ENCODE measurements at regions not wholly inside any gene's neighbourhood (a gene's known extent, or its start where the extent isn't known, plus 50 kb on each side); places are given as distances from the start of the nearest gene placed in this dataset.

DNA sequence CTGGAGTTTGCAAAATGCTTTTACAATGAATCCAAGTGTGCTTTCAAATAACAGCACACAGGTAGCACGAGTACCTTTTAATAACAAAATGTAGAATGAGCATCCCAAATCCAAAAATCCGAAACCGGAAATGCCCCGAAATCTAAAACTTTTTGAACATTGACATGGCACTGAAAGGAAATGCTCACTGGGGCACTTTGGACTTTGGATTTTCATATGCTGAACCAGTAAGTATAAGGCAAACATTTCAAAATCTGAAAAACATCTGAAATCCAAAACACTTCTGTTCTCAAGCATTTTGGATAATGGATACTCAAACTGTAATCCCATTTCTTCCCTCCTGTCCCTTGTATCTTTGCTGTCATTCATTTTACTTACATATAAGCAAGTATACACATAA, 50.1 kb downstream of the GCNT4 start:
- Histone ChIP-seq H3K4me1 (ENCODE audit: control insufficient read depth, insufficient read depth, low read length) (no peaks in the 10 kb centered on the region), H3K9me3 (ENCODE audit: control insufficient read depth, low read length) (no peaks in the 10 kb centered on the region), H3K4me3 (ENCODE audit: low read length) (no peak overlapping the region), H3K27ac (ENCODE audit: low read length) (no peak overlapping the region), H3K27me3 (ENCODE audit: control insufficient read depth, insufficient read depth) (no peaks in the 10 kb centered on the region)
- ATAC-seq (no peak), DNase-seq (no peak)
- 91% methylated on average over 4 of the region's 4 CpGs for WGBS
- intact Hi-C loops (cut with DNase I), result no loop called here

DNA sequence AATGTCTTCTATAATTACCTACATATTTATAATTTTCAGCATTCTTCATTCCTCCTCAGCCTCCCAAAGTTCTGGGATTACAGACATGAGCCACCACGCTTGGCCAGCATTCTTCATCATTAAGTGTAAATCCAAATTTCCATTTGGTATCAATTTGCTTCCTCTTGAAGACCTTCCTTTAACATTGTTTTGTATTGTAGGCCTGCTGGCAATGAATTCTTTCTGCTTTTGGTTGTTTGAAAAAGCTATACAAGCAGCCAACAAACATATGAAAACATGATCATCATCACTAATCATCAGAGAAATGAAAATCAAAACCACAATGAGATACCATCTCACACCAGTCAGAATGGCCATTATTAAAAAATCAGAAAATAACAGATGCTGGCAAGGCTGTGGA, 56.4 kb downstream of the GCNT4 start:
- Histone ChIP-seq H3K9me3 (ENCODE audit: control insufficient read depth, low read length) (no peaks in the 10 kb centered on the region), H3K27me3 (ENCODE audit: control insufficient read depth, insufficient read depth) (no peaks in the 10 kb centered on the region), H3K27ac (ENCODE audit: low read length) (no peak overlapping the region), H3K4me3 (ENCODE audit: low read length) (no peak overlapping the region), H3K4me1 (ENCODE audit: control insufficient read depth, insufficient read depth, low read length) (no peaks in the 10 kb centered on the region)
- ATAC-seq (no peak), DNase-seq (no peak)
- 82% methylated on average over 1 of the region's 1 CpG for WGBS
- intact Hi-C loops (cut with DNase I), result no loop called here

DNA sequence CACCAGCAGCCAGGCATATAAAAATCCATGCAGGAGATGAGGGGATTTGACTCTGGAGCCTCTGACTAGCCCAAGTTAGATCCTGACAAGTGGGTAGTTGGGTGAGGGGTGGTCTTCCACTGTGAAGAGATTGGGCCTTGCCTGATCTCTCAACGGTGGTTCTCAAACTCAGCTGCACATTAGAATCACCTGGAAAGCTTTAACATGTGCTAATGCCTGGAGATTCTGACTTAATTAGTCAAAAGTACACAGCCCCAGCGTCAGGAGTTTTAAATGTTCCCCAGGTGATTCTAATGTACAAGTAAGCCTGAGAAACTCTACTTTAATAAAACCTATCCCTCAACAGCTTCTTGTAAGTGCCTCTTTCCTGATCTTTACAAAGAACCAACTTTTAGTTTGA, 57.5 kb downstream of the GCNT4 start:
- Histone ChIP-seq H3K9me3 (ENCODE audit: control insufficient read depth, low read length) (no peaks in the 10 kb centered on the region), H3K27me3 (ENCODE audit: control insufficient read depth, insufficient read depth) (no peaks in the 10 kb centered on the region), H3K27ac (ENCODE audit: low read length) (no peak overlapping the region), H3K4me1 (ENCODE audit: control insufficient read depth, insufficient read depth, low read length) (no peaks in the 10 kb centered on the region), H3K4me3 (ENCODE audit: low read length) (no peak overlapping the region)
- intact Hi-C loops (cut with DNase I), result no loop called here
- ATAC-seq (no peak), DNase-seq (no peak)
- 64% methylated on average over 2 of the region's 2 CpGs for WGBS

DNA sequence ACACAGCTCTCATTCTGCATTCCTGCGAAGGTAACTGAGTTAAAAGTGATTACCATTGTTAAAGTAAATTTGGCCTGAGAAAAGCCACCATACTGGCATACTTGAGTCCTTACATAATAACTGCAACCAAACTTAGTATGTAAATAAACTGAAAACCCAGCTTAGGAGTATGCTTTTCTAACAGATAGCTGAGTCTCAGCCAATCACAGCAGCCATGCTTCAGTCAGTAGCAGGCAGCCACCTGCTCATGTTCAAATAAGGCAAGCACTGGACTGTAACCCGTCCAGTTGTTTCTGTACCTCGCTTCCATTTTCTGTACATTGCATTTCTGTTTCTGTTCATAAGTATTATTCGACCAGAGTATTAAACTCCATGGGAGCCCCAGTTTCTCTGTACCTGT, 58.6 kb downstream of the GCNT4 start:
- no peak overlapping the region for H3K4me3 ChIP-seq (ENCODE audit: low read length)
- H3K27me3 ChIP-seq (ENCODE audit: control insufficient read depth, insufficient read depth), result no peaks in the 10 kb centered on the region
- 79% methylated on average over 4 of the region's 4 CpGs for WGBS
- ATAC-seq, result no peak
- H3K9me3 ChIP-seq (ENCODE audit: control insufficient read depth, low read length), result no peaks in the 10 kb centered on the region
- H3K4me1 ChIP-seq (ENCODE audit: control insufficient read depth, insufficient read depth, low read length), result no peaks in the 10 kb centered on the region
- DNase-seq, result no peak
- intact Hi-C loops (cut with DNase I), result no loop called here
- no peak overlapping the region for H3K27ac ChIP-seq (ENCODE audit: low read length)

DNA sequence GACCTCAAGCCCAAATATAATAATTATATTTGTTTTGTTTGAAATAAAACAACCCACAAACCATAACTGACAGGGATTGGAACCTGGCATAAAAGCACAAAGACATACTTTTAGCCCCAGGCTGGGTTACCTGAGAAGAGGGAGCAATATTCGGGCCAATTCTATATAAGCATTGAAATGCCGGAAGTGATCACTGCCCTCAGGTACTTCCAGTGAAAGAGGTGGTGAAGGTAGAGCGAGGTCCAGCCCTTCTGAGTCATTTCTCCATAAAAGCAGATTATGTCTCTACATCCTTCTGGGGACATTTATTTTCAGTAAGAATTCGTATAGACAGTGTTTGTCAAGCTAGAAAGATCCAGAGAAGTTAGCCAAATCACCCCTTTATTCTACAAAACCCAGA, 59.6 kb downstream of the GCNT4 start:
- H3K4me3 ChIP-seq (ENCODE audit: low read length), result no peak overlapping the region
- no peak overlapping the region for H3K27ac ChIP-seq (ENCODE audit: low read length)
- ATAC-seq, result no peak
- H3K9me3 ChIP-seq (ENCODE audit: control insufficient read depth, low read length), result no peaks in the 10 kb centered on the region
- no peak for DNase-seq
- 66% methylated on average over 4 of the region's 4 CpGs for WGBS
- H3K4me1 ChIP-seq (ENCODE audit: control insufficient read depth, insufficient read depth, low read length), result no peaks in the 10 kb centered on the region
- H3K27me3 ChIP-seq (ENCODE audit: control insufficient read depth, insufficient read depth), result no peaks in the 10 kb centered on the region
- intact Hi-C loops (cut with DNase I), result no loop called here

DNA sequence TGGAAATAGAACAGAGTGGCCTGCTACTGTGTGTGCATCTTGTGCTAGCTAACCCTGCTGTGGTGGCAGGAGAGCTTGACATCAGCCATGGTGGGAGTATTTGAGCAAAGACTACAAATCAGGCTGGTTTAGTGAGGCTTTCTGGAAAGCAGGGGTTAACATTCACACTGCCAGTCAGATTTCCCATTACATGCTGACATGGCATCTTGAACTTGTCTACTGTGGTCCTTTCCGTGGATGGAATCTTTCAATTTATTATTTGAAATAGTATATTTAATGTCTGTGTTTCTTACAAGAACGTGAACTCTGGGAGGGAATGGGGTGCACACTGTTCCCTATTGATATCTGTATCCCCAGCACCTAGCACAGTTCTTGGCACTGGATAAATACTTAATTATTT, 60.8 kb downstream of the GCNT4 start:
- Histone ChIP-seq H3K4me1 (ENCODE audit: control insufficient read depth, insufficient read depth, low read length) (no peaks in the 10 kb centered on the region), H3K27ac (ENCODE audit: low read length) (no peak overlapping the region), H3K27me3 (ENCODE audit: control insufficient read depth, insufficient read depth) (no peaks in the 10 kb centered on the region), H3K9me3 (ENCODE audit: control insufficient read depth, low read length) (no peaks in the 10 kb centered on the region), H3K4me3 (ENCODE audit: low read length) (no peak overlapping the region)
- DNase-seq (no peak), ATAC-seq (no peak)
- 72% methylated on average over 2 of the region's 2 CpGs for WGBS
- intact Hi-C loops (cut with DNase I), result no loop called here

DNA sequence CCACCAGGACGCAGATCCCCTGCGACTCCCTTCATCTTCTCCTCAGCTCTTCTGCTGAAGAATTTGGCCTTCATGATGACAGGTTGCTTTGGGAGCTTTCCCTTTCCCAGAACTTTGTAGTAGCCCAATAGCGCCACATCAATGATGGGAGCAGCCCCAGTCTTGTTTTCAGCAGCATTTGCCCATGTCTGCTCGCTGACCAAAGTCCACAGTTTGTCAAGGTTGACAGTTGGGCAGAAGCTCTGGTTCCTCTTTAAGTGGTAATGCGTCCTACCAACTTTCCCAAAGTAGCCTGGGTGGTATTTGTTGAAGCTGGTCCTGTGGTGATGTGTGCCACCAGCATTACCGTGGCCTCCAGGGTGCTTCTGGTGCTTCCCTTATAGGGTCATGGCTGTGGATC, 62.2 kb downstream of the GCNT4 start:
- no peak for DNase-seq
- no peaks in the 10 kb centered on the region for H3K27me3 ChIP-seq (ENCODE audit: control insufficient read depth, insufficient read depth)
- H3K27ac ChIP-seq (ENCODE audit: low read length), result no peak overlapping the region
- WGBS, result 90% methylated on average over 6 of the region's 6 CpGs
- no peak for ATAC-seq
- H3K9me3 ChIP-seq (ENCODE audit: control insufficient read depth, low read length), result no peaks in the 10 kb centered on the region
- H3K4me1 ChIP-seq (ENCODE audit: control insufficient read depth, insufficient read depth, low read length), result no peaks in the 10 kb centered on the region
- H3K4me3 ChIP-seq (ENCODE audit: low read length), result no peak overlapping the region
- intact Hi-C loops (cut with DNase I), result no loop called here

DNA sequence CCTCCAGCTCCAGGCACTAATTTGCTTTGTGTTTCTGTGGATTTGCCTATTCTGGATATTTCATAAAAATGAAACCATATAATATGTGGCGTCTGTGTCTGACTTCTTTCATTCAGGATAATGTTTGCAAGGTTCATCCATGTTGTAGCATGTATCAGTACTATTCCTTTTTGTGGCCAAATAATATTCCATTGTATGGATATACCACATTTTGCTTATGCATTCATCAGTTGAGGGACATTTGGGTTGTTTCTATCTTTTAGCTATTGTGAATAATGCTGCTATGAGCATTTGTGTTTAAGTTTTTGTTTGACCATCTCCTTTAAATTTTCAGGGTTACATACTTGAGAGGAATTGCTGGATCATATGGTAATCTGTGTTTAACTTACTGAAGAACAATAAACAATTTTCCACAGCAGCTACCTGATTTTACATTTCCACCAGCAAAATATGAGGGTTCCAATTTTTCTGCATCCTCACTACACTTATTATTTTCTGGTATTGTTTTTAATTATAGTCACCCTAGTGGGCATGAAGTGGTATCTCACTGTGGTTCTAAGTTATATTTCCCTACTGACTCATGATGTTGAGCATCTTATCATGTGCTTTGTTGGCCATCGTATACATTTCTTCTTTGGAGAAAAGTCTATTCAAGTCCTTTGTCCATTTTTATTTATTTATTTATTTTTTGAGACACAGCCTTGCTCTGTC, 63.9 kb downstream of the GCNT4 start:
- no peaks in the 10 kb centered on the region for H3K27me3 ChIP-seq (ENCODE audit: control insufficient read depth, insufficient read depth)
- ATAC-seq, result no peak
- intact Hi-C loops (cut with DNase I), result no loop called here
- no peaks in the 10 kb centered on the region for H3K9me3 ChIP-seq (ENCODE audit: control insufficient read depth, low read length)
- 96% methylated on average over 2 of the region's 2 CpGs for WGBS
- DNase-seq, result no peak
- H3K4me3 ChIP-seq (ENCODE audit: low read length), result no peak overlapping the region
- H3K4me1 ChIP-seq (ENCODE audit: control insufficient read depth, insufficient read depth, low read length), result no peaks in the 10 kb centered on the region
- no peak overlapping the region for H3K27ac ChIP-seq (ENCODE audit: low read length)

DNA sequence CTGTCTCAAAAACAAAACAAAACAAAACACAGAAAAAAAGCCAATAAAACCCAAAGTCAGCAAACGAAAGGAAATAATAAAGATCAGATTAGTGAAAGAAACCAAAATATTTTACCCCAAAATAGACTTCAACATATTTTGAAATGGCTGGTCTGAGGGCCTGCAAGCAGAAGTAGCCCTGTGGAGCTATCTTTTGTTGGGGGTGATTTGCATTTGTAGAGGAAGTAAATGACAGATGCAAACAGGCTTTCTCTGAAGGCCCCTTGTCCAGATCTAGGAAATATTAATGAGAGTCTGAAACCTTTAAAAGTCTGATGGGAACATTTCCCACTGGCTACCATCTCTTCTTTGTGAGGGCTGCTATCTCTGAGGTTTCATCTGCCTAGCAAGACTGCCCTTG, 74.0 kb downstream of the GCNT4 start:
- no peak for DNase-seq
- Histone ChIP-seq H3K27ac (ENCODE audit: low read length) (no peak overlapping the region), H3K27me3 (ENCODE audit: control insufficient read depth, insufficient read depth) (no peaks in the 10 kb centered on the region), H3K4me3 (ENCODE audit: low read length) (no peak overlapping the region), H3K9me3 (ENCODE audit: control insufficient read depth, low read length) (no peaks in the 10 kb centered on the region), H3K4me1 (ENCODE audit: control insufficient read depth, insufficient read depth, low read length) (no peaks in the 10 kb centered on the region)
- WGBS, result 61% methylated on average over 1 of the region's 1 CpG
- intact Hi-C loops (cut with DNase I), result no loop called here
- no peak for ATAC-seq

DNA sequence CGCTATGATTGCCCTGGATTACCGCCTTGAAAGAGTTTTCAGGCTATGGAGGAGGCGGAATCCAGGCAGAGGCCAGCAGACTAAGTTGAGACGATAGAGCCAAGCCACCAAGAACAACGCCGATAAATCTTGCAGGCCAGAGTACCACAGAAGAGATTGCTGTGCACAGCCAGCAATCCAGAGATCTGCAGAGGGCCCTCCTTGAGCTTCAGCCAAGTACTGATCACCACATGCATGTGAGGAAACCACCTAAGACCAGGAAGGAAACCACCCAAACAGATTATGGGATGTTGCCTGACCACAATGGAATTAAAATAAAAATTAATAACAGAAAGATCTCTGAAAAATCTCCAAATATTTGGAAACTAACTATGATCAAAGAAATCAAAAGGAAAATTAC, 74.9 kb downstream of the GCNT4 start:
- WGBS, result 76% methylated on average over 6 of the region's 6 CpGs
- intact Hi-C loops (cut with DNase I), result no loop called here

DNA sequence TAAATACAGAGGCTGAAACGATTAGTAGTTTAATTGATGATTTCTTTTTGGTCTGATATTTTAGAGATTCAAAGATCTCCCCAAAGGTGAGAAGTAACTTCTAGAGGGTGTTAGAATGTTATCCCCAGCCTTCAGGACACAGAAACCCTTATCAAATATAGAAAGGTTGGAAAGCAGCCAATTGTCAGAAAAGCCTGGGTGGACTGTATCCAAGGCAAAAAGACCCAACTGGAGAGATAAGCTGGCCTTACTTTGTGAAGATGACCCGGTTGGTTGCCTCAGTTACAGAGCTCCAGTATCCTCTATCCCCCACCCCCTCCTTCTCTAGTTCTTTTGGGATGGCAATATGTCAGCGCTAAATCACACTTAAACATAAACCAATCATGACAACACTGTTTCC, 75.7 kb downstream of the GCNT4 start:
- DNase-seq, result no peak
- H3K27ac ChIP-seq (ENCODE audit: low read length), result no peak overlapping the region
- no peaks in the 10 kb centered on the region for H3K9me3 ChIP-seq (ENCODE audit: control insufficient read depth, low read length)
- WGBS, result 43% methylated on average over 3 of the region's 3 CpGs
- H3K4me3 ChIP-seq (ENCODE audit: low read length), result no peak overlapping the region
- ATAC-seq, result no peak
- no peaks in the 10 kb centered on the region for H3K27me3 ChIP-seq (ENCODE audit: control insufficient read depth, insufficient read depth)
- intact Hi-C loops (cut with DNase I), result no loop called here
- H3K4me1 ChIP-seq (ENCODE audit: control insufficient read depth, insufficient read depth, low read length), result no peaks in the 10 kb centered on the region

More for the DNA sequence above, 74.9 kb downstream of the GCNT4 start:
- H3K4me1 ChIP-seq (ENCODE audit: control insufficient read depth, insufficient read depth, low read length), result no peaks in the 10 kb centered on the region
- H3K9me3 ChIP-seq (ENCODE audit: control insufficient read depth, low read length), result no peaks in the 10 kb centered on the region
- ATAC-seq, result no peak
- no peaks in the 10 kb centered on the region for H3K27me3 ChIP-seq (ENCODE audit: control insufficient read depth, insufficient read depth)
- no peak overlapping the region for H3K4me3 ChIP-seq (ENCODE audit: low read length)
- no peak overlapping the region for H3K27ac ChIP-seq (ENCODE audit: low read length)
- no peak for DNase-seq

DNA sequence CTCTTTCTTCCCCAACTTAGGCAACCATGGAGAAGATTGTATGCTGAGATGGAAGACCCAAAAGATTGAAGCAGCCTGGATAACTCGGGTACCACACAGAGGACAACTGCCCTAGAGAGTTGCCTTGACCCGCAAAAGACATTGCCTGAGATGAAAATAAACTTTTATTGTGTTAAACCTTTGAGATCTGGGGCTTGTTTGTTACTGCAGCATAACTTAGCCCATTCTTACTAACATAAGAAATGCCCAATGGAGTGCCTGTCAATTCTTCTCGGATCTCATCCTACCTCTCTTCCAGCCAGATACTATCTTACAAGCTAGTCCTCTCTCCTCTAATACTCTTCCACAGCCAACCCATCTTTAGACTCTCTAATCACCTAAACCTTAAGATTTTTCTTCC, 76.8 kb downstream of the GCNT4 start:
- Histone ChIP-seq H3K27ac (ENCODE audit: low read length) (no peak overlapping the region), H3K27me3 (ENCODE audit: control insufficient read depth, insufficient read depth) (no peaks in the 10 kb centered on the region), H3K4me3 (ENCODE audit: low read length) (no peak overlapping the region), H3K9me3 (ENCODE audit: control insufficient read depth, low read length) (no peaks in the 10 kb centered on the region), H3K4me1 (ENCODE audit: control insufficient read depth, insufficient read depth, low read length) (no peaks in the 10 kb centered on the region)
- intact Hi-C loops (cut with DNase I), result no loop called here
- ATAC-seq (no peak), DNase-seq (no peak)
- WGBS, result 91% methylated on average over 3 of the region's 3 CpGs

All from right cardiac atrium (tissue), 5 donors.